HepG2 (cell line): ENCODE measurements at regions not wholly inside any gene's neighbourhood (a gene's known extent, or its start where the extent isn't known, plus 50 kb on each side); places are given as distances from the start of the nearest gene placed in this dataset.
A peak's percentile ranks its signal among the peaks of the same experiment; 100 is the strongest.

Source experiments
- ATAC-seq: fragments of 200-7000 bp; cut with Tn5 transposase; 3 replicates; pipeline ENCODE4 v1.9.1; 2020; ENCODE audit warnings: mild to moderate bottlenecking, moderate library complexity
- BruUV-seq: library from RNA; stranded (reverse); fragments of 400-500 nt; replicated peaks from 2 replicates; lab custom pipeline; 2021; lab: Mats Ljungman, UMichigan
- CTCF ChIA-PET: fragments of 300-600 bp; formaldehyde crosslinking; extraction: SDS; loops from one replicate; lab custom pipeline; 2021; ENCODE audit warnings: low total read pairs, inconsistent platforms, low intra/inter-chr PET ratio; lab: Yijun Ruan, JAX
- POLR2A ChIA-PET: fragments of 350-600 bp; sonication (Branson Sonifier 250); formaldehyde crosslinking; loops from one replicate; lab custom pipeline; 2020; ENCODE audit warnings: antibody characterized with exemption, inconsistent platforms; lab: Yijun Ruan, JAX
- DNase-seq: peaks from one replicate; pipeline ENCODE4 v3.0.0-alpha.2; 2015; ENCODE audit warnings: low spot score
- FAIRE-seq: peaks from 3 replicates; lab custom pipeline; 2011; peaks lifted over from hg19 to GRCh38; lab: Jason Lieb, UNC
- H2AFZ ChIP-seq: one replicate; pipeline ENCODE4 v1.6.1; 2011; ENCODE audit warnings: low read length, inconsistent platforms
- H3K27ac ChIP-seq: fragments of 300-600 bp; 3 replicates; pipeline ENCODE4 v1.8.0; 2011; ENCODE audit warnings: mixed run types, mild to moderate bottlenecking, mixed read lengths, low read length, inconsistent platforms; ENCODE audit not compliant: insufficient read depth; ENCODE audit errors: extremely low read length
- H3K27me3 ChIP-seq, 2 experiments: fragments of 200-600 bp in 1 of 2; 2 replicates in 1 of 2; 3 replicates in 1 of 2; pipeline versions ENCODE4 v1.6.0 to v1.8.0; 2011; ENCODE audit warnings: low read length in 2 of 2, mild to moderate bottlenecking in 2 of 2, moderate library complexity in 2 of 2, inconsistent platforms in 1 of 2; ENCODE audit not compliant: insufficient read depth in 2 of 2, control insufficient read depth in 1 of 2
- H3K36me3 ChIP-seq, 2 experiments: fragments of 200-600 bp in 1 of 2; replicated peaks in 1 of 2; 2 replicates in 1 of 2; 3 replicates in 1 of 2; pipeline versions ENCODE4 v1.5.1 to v1.8.0; 2011; ENCODE audit warnings: low read length in 2 of 2, inconsistent platforms in 1 of 2; ENCODE audit not compliant: insufficient read depth in 2 of 2, control insufficient read depth in 1 of 2
- H3K4me1 ChIP-seq: 2 replicates; pipeline ENCODE4 v1.5.1; 2012; ENCODE audit warnings: low read length, inconsistent platforms; ENCODE audit not compliant: insufficient read depth
- H3K4me2 ChIP-seq: 2 replicates; pipeline ENCODE4 v1.6.0; 2011; ENCODE audit warnings: low read depth, low read length, inconsistent platforms
- H3K4me3 ChIP-seq, 3 experiments: fragments of 200-600 bp in 1 of 3; sonication (generic), shearing (Covaris generic) in 1 of 3; replicated peaks in 1 of 3; 2 replicates each; pipeline ENCODE4 v1.5.1; 2011 to 2016; ENCODE audit warnings: low read length in 3 of 3, inconsistent platforms in 2 of 3, low read depth in 2 of 3, mild to moderate bottlenecking in 2 of 3, control low read depth in 1 of 3, mixed read lengths in 1 of 3; ENCODE audit not compliant: insufficient read depth in 1 of 3
- H3K79me2 ChIP-seq: one replicate; pipeline ENCODE4 v1.6.1; 2011; ENCODE audit warnings: low read length, inconsistent platforms; ENCODE audit not compliant: insufficient read depth
- H3K9ac ChIP-seq: 2 replicates; pipeline ENCODE4 v1.6.0; 2011; ENCODE audit warnings: mild to moderate bottlenecking, low read depth, low read length, inconsistent platforms; ENCODE audit not compliant: insufficient read depth
- H3K9me3 ChIP-seq: 2 replicates; pipeline ENCODE4 v1.5.1; 2012; ENCODE audit warnings: mild to moderate bottlenecking, low read length
- H4K20me1 ChIP-seq: 2 replicates; pipeline ENCODE4 v1.6.0; 2011; ENCODE audit warnings: inconsistent platforms, mild to moderate bottlenecking, low read length, moderate library complexity; ENCODE audit not compliant: insufficient read depth
- ATF7 ChIP-seq, 2 experiments: fragments of 450-650 bp in 1 of 2; sonication (generic) in 1 of 2; formaldehyde crosslinking in 1 of 2; IDR thresholded peaks; 2 replicates each; pipeline versions ENCODE4 v1.4.0 to v1.6.1; 2016 to 2020; ENCODE audit warnings: antibody characterized with exemption in 1 of 2, mild to moderate bottlenecking in 1 of 2, missing genetic modification reagents in 1 of 2
- DNMT1 ChIP-seq: sonication (generic); formaldehyde crosslinking; IDR thresholded peaks from 2 replicates; pipeline ENCODE4 v1.5.1; 2020; ENCODE audit warnings: mild to moderate bottlenecking, missing genetic modification reagents
- GATAD2A ChIP-seq: IDR thresholded peaks from 2 replicates; pipeline ENCODE4 v1.6.1; 2016
- MTA3 ChIP-seq: sonication (generic); formaldehyde crosslinking; IDR thresholded peaks from 2 replicates; pipeline ENCODE4 v1.4.0; 2020; ENCODE audit warnings: missing genetic modification reagents
- RAD51 ChIP-seq: fragments of 450-650 bp; IDR thresholded peaks from 2 replicates; pipeline ENCODE4 v1.6.1; 2016; ENCODE audit warnings: borderline replicate concordance
- ZNF441 ChIP-seq: sonication (generic); formaldehyde crosslinking; IDR thresholded peaks from 2 replicates; pipeline ENCODE4 v1.7.0; 2021; ENCODE audit warnings: missing genetic modification reagents, borderline replicate concordance
- WGBS: methylation state at CpG from one replicate; pipeline ENCODE4 v1.1.6; 2017; ENCODE audit warnings: low lambda C conversion rate; 5-methylcytosine and 5-hydroxymethylcytosine counted together
- in situ Hi-C: cut with HindIII; loops from 2 replicates; pipeline ENCODE4 v1.10.0; 2017; ENCODE audit warnings: low pct_unique_long_range_greater_than_20kb; ENCODE audit not compliant: extremely low pct_ligation_motif_present
- intact Hi-C: fragments of 100-400 bp; cut with micrococcal nuclease; formaldehyde crosslinking; loops from one replicate; pipeline ENCODE4 v1.10.0; 2022; ENCODE audit not compliant: unreplicated experiment
- TF ChIP-seq, protein P1 (sequence below): sonication (generic); formaldehyde crosslinking; IDR thresholded peaks from 2 replicates; pipeline ENCODE4 v1.5.0; 2020; ENCODE audit warnings: missing genetic modification reagents

GRCh38 chr20:12557224-12557623 is 451.5 kb upstream of the SPTLC3 start:
- no peak overlapping the region for H2AFZ ChIP-seq
- ChIA-PET CTCF (no interaction called here), POLR2A (no interaction called here)
- no peak overlapping the region for H3K27ac ChIP-seq
- H4K20me1 ChIP-seq: no peaks in the 10 kb centered on the region
- H3K9ac ChIP-seq: no peak overlapping the region
- no peak overlapping the region for H3K4me2 ChIP-seq
- no peaks in the 10 kb centered on the region for H3K36me3 ChIP-seq
- ATAC-seq (no peak), DNase-seq (no peak), FAIRE-seq (no peak)
- TF ChIP-seq DNMT1 (CRISPR knock-in tag) (no peak), ATF7 (IDR thresholded peaks at IDR 0.05) (peak; percentile 95), ATF7 (CRISPR knock-in tag; IDR thresholded peaks at IDR 0.05) (no peak)
- no peaks in the 10 kb centered on the region for H3K9me3 ChIP-seq
- no peak overlapping the region for H3K4me3 ChIP-seq
- intact Hi-C loops: no loop called here
- H3K27me3 ChIP-seq: no peaks in the 10 kb centered on the region
- no peaks in the 10 kb centered on the region for H3K79me2 ChIP-seq
- in situ Hi-C loops: no loop called here
- BruUV-seq: no TSS peak
- no peaks in the 10 kb centered on the region for H3K4me1 ChIP-seq

- Histone ChIP-seq H3K9me3 (no peaks in the 10 kb centered on the region), H4K20me1 (no peaks in the 10 kb centered on the region), H3K9ac (no peak overlapping the region), H3K36me3 (no peaks in the 10 kb centered on the region), H2AFZ (no peak overlapping the region), H3K27me3 (no peaks in the 10 kb centered on the region), H3K4me1 (no peaks in the 10 kb centered on the region), H3K4me2 (no peak overlapping the region), H3K27ac (no peak overlapping the region), H3K79me2 (no peaks in the 10 kb centered on the region), H3K4me3 (no peak overlapping the region)
- no peak for DNase-seq
- ATAC-seq: no peak
- intact Hi-C loops: no loop called here
- no peak for FAIRE-seq
- WGBS: 13% methylated on average over 4 of the region's 4 CpGs
- TF ChIP-seq GATAD2A (CRISPR knock-in tag) (no peak), RAD51 (no peak), MTA3 (no peak), ZNF441 (CRISPR knock-in tag) (no peak)
- TF ChIP-seq, protein P1, sequence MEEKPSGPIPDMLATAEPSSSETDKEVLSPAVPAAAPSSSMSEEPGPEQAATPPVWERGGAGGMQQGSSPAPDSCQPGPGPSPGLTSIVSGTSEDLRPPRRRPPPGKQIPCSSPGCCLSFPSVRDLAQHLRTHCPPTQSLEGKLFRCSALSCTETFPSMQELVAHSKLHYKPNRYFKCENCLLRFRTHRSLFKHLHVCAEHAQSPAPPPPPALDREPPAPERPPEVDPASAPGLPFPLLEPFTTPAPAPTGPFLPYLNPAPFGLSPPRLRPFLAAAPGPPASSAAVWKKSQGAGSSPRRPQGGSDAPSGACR: no peak
- POLR2A ChIA-PET: no interaction called here
- CTCF ChIA-PET: no interaction called here
- no TSS peak for BruUV-seq
- in situ Hi-C loops: no loop called here
These were observed 443.8 kb upstream of the SPTLC3 start for GRCh38 chr20:12564979-12565378.
